ENCODE measurements at regions not wholly inside any gene's neighbourhood (a gene's known extent, or its start where the extent isn't known, plus 50 kb on each side); places are given as distances from the start of the nearest gene placed in this dataset.

DNA sequence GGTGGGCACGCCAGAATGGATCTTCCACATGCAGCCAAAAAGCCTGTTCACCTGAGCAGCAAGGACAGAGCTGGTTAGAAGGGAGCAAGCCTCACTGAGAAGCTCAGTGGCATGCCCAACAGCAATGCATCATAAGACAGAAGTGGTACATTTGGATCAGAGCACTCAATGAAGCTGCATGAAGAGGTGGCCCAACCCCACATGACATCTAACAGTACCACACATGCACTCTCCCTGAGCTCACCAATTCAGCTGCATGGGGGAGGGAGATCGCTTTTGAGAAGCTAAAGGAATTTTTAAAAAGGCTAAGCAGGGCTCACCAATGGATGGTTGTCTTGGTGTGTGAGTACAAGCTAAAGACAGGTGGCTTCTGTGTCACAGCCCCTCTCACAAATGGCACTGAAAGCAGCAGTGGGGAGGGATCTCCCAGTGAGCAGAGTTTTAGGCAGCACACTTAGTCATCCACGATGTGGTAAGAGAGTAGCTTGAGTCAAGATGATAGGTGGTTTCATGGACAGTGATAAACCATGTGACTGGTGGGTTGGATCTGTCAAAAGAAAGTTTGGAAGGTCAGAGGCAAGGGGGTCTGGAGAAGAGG, 166.6 kb upstream of the TAB2 start:
- TF ChIP-seq, protein P1, sequence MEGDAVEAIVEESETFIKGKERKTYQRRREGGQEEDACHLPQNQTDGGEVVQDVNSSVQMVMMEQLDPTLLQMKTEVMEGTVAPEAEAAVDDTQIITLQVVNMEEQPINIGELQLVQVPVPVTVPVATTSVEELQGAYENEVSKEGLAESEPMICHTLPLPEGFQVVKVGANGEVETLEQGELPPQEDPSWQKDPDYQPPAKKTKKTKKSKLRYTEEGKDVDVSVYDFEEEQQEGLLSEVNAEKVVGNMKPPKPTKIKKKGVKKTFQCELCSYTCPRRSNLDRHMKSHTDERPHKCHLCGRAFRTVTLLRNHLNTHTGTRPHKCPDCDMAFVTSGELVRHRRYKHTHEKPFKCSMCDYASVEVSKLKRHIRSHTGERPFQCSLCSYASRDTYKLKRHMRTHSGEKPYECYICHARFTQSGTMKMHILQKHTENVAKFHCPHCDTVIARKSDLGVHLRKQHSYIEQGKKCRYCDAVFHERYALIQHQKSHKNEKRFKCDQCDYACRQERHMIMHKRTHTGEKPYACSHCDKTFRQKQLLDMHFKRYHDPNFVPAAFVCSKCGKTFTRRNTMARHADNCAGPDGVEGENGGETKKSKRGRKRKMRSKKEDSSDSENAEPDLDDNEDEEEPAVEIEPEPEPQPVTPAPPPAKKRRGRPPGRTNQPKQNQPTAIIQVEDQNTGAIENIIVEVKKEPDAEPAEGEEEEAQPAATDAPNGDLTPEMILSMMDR (IDR thresholded peaks at IDR 0.05): no peak
- TF ChIP-seq POLR2A (IDR thresholded peaks at IDR 0.05): no peak

All from sigmoid colon (tissue), 3 donors.